SU-DHL-6 (cell line): ENCODE measurements at regions not wholly inside any gene's neighbourhood (a gene's known extent, or its start where the extent isn't known, plus 50 kb on each side); places are given as distances from the start of the nearest gene placed in this dataset.

Experiments used
- H2AFZ ChIP-seq: fragments of 200-600 bp; sonication (generic); 2 replicates; pipeline ENCODE4 v1.6.1; 2014; ENCODE audit warnings: low read depth, mild to moderate bottlenecking, moderate library complexity, mixed read lengths, antibody characterized with exemption, low read length; ENCODE audit not compliant: severe bottlenecking
- H3F3A ChIP-seq: fragments of 200-600 bp; shearing (Covaris generic); 2 replicates; pipeline ENCODE4 v1.6.0; 2016; ENCODE audit warnings: antibody characterized with exemption, mild to moderate bottlenecking; ENCODE audit not compliant: insufficient read depth
- H3K27ac ChIP-seq: fragments of 200-600 bp; sonication (generic); 2 replicates; pipeline ENCODE4 v1.5.1; 2016; ENCODE audit warnings: low read depth, mild to moderate bottlenecking, low read length, moderate library complexity, mixed read lengths
- H3K27me3 ChIP-seq: fragments of 200-600 bp; sonication (generic), shearing (Covaris generic); 2 replicates; pipeline ENCODE4 v1.6.0; 2014; ENCODE audit warnings: mild to moderate bottlenecking, low read length
- H3K36me3 ChIP-seq: fragments of 200-600 bp; sonication (generic); 2 replicates; pipeline ENCODE4 v1.6.1; 2014; ENCODE audit warnings: mild to moderate bottlenecking, low read length, mixed read lengths
- H3K4me2 ChIP-seq: fragments of 300-600, 200-600 bp; shearing (Covaris generic), sonication (generic); 2 replicates; pipeline ENCODE4 v1.6.0; 2014; ENCODE audit warnings: low read length, low read depth, mild to moderate bottlenecking; ENCODE audit not compliant: poor library complexity, severe bottlenecking
- H3K4me3 ChIP-seq: fragments of 200-600 bp; sonication (generic); 2 replicates; pipeline ENCODE4 v1.5.1; 2014; ENCODE audit warnings: antibody characterized with exemption, low read length, mild to moderate bottlenecking, mixed read lengths; ENCODE audit not compliant: insufficient read depth, poor library complexity, severe bottlenecking
- H3K79me2 ChIP-seq: fragments of 200-600 bp; sonication (generic); 2 replicates; pipeline ENCODE4 v1.6.1; 2014; ENCODE audit warnings: mild to moderate bottlenecking, low read length, moderate library complexity; ENCODE audit not compliant: insufficient read depth
- H3K9ac ChIP-seq: fragments of 200-600 bp; sonication (generic); 2 replicates; pipeline ENCODE4 v1.7.0; 2014; ENCODE audit warnings: mild to moderate bottlenecking, low read length
- H3K9me2 ChIP-seq: fragments of 200-600 bp; sonication (generic); replicated peaks from 2 replicates; pipeline ENCODE4 v1.6.1; 2014; ENCODE audit warnings: low read length; ENCODE audit not compliant: insufficient read depth
- H3K9me3 ChIP-seq: fragments of 200-600 bp; sonication (generic); 2 replicates; pipeline ENCODE4 v1.6.1; 2014; ENCODE audit warnings: low read length, mixed read lengths; ENCODE audit not compliant: insufficient read depth
- H4K20me1 ChIP-seq: fragments of 200-600 bp; sonication (generic); 2 replicates; pipeline ENCODE4 v1.6.1; 2014; ENCODE audit warnings: low read depth, mild to moderate bottlenecking, antibody characterized with exemption, low read length, moderate library complexity, mixed read lengths
- EZH2phosphoT487 ChIP-seq: fragments of 200-600 bp; sonication (generic), shearing (Covaris generic); conservative IDR thresholded peaks from 2 replicates; pipeline ENCODE4 v1.6.1; 2018; ENCODE audit warnings: mild to moderate bottlenecking, antibody characterized with exemption, low read length, moderate library complexity, mixed read lengths
- TF ChIP-seq, protein P1 (sequence below): fragments of 200-600 bp; sonication (generic); IDR thresholded peaks from one replicate; pipeline ENCODE4 v1.5.1; 2017; ENCODE audit warnings: antibody characterized with exemption, mild to moderate bottlenecking, low read length, moderate library complexity; ENCODE audit not compliant: insufficient read depth, poor library complexity, severe bottlenecking

DNA sequence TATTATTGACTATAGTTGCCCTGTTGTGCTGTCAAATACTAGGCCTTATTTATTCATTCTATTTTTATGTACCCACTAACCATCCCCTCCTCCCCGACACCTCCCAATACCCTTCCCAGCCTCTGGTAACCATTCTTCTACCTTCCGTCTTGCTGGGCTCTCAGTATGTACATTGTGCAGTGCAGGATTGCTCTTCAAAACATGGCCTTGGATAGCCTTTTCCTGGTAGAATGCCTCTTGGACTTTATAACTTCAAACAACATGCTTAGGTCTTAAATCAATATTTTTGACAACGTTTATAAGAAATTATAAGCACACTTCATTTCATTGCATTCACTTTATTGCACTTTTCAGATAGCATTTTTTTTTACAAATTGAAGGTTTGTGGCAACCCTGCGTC, 172.6 kb upstream of the ACTBL2 start:
- H3K4me2 ChIP-seq, result no peak overlapping the region
- H3K9ac ChIP-seq, result no peak overlapping the region
- no peak overlapping the region for H3K4me3 ChIP-seq
- H3K27ac ChIP-seq, result no peak overlapping the region
- H3K79me2 ChIP-seq, result no peaks in the 10 kb centered on the region
- H3F3A ChIP-seq, result no peaks in the 10 kb centered on the region
- H2AFZ ChIP-seq, result no peak overlapping the region
- no peaks in the 10 kb centered on the region for H4K20me1 ChIP-seq
- no peaks in the 10 kb centered on the region for H3K27me3 ChIP-seq
- H3K9me3 ChIP-seq, result no peaks in the 10 kb centered on the region
- TF ChIP-seq, protein P1, sequence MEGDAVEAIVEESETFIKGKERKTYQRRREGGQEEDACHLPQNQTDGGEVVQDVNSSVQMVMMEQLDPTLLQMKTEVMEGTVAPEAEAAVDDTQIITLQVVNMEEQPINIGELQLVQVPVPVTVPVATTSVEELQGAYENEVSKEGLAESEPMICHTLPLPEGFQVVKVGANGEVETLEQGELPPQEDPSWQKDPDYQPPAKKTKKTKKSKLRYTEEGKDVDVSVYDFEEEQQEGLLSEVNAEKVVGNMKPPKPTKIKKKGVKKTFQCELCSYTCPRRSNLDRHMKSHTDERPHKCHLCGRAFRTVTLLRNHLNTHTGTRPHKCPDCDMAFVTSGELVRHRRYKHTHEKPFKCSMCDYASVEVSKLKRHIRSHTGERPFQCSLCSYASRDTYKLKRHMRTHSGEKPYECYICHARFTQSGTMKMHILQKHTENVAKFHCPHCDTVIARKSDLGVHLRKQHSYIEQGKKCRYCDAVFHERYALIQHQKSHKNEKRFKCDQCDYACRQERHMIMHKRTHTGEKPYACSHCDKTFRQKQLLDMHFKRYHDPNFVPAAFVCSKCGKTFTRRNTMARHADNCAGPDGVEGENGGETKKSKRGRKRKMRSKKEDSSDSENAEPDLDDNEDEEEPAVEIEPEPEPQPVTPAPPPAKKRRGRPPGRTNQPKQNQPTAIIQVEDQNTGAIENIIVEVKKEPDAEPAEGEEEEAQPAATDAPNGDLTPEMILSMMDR, result no peak
- no peak for TF ChIP-seq EZH2phosphoT487
- H3K9me2 ChIP-seq, result no peaks in the 10 kb centered on the region
- no peaks in the 10 kb centered on the region for H3K36me3 ChIP-seq

DNA sequence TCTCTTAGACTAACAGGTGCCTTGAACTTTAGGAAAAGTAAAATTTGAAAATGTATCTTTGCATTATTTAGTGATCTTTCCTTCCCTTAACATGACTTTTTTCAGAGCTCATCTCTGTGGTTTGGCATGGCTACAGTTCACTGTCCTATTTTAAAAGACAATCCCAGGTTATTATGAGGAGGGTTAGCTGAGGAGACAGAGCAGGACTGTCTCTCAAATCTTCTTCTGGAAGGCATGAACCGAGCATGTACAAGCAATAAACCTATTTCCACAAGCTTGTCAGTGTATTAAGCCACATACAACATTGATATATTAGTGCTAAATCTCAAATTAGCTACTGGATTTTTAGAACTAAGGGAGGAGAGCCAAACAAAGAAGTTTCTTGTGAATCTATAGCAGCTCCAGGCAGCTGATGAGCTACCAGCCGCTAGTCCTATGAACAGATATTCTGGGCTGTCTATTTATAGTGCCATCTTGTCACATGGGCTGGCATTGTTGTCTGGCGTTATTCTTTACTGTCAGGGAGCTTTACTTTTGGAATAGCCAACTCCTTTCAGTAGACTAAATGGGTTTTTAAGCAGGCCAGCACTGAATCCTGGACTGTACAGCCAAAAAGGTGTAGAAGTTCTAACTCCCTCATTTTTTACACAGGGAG, 171.2 kb upstream of the ACTBL2 start:
- H3K9me2 ChIP-seq, result no peaks in the 10 kb centered on the region
- H2AFZ ChIP-seq, result no peak overlapping the region
- H3K27ac ChIP-seq, result no peak overlapping the region
- H3F3A ChIP-seq, result no peaks in the 10 kb centered on the region
- no peaks in the 10 kb centered on the region for H3K79me2 ChIP-seq
- H3K4me3 ChIP-seq, result no peak overlapping the region
- H3K27me3 ChIP-seq, result no peaks in the 10 kb centered on the region
- H3K9me3 ChIP-seq, result no peaks in the 10 kb centered on the region
- H4K20me1 ChIP-seq, result no peaks in the 10 kb centered on the region
- H3K4me2 ChIP-seq, result no peak overlapping the region
- H3K36me3 ChIP-seq, result no peaks in the 10 kb centered on the region
- no peak for TF ChIP-seq EZH2phosphoT487
- TF ChIP-seq, protein P1, result no peak
- H3K9ac ChIP-seq, result no peak overlapping the region

DNA sequence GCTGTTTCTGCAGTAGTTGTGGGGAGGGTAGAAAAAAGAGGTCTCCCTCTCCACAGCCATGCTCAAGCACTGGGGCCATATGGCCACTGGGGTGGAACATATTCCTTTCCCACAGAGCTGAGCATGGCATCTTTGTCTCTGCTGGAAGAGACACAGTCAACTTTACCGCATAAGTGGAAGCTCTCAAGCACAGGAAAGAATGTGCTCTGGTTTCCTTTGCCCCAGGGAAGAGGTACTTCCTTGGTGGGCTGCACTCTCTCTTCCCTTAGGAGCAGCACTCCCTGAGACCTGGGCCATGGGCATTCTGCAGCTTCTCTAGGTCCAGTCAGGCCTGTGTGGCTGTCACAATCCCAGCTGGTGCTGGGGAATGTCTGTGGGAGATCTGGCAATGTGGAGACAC, 168.5 kb upstream of the ACTBL2 start:
- no peak overlapping the region for H3K27ac ChIP-seq
- TF ChIP-seq EZH2phosphoT487, result no peak
- TF ChIP-seq, protein P1, result no peak
- H3K9ac ChIP-seq, result no peak overlapping the region
- H3K36me3 ChIP-seq, result no peaks in the 10 kb centered on the region
- no peaks in the 10 kb centered on the region for H3F3A ChIP-seq
- H3K27me3 ChIP-seq, result no peaks in the 10 kb centered on the region
- no peaks in the 10 kb centered on the region for H4K20me1 ChIP-seq
- H2AFZ ChIP-seq, result no peak overlapping the region
- H3K79me2 ChIP-seq, result no peaks in the 10 kb centered on the region
- H3K9me3 ChIP-seq, result no peaks in the 10 kb centered on the region
- H3K4me3 ChIP-seq, result no peak overlapping the region
- H3K4me2 ChIP-seq, result no peak overlapping the region
- no peaks in the 10 kb centered on the region for H3K9me2 ChIP-seq
